Kidney (tissue), 13 donors: ENCODE measurements at regions not wholly inside any gene's neighbourhood (a gene's known extent, or its start where the extent isn't known, plus 50 kb on each side); places are given as distances from the start of the nearest gene placed in this dataset.

Source experiments
- DNase-seq, 5 donors: peaks; one replicate each; pipeline ENCODE4 v3.0.0-alpha.2; 2013 to 2020
- FAIRE-seq: peaks from 2 replicates; lab custom pipeline; 2012; peaks lifted over from hg19 to GRCh38; lab: Jason Lieb, UNC
- H3K27ac ChIP-seq, 2 donors: one replicate each; pipeline ENCODE4 v1.7.0; 2013; ENCODE audit warnings: low read depth in 2 of 2, low read length in 2 of 2, inconsistent platforms in 1 of 2
- H3K27me3 ChIP-seq: one replicate; pipeline ENCODE4 v1.7.1; 2013; ENCODE audit warnings: low read length, inconsistent platforms; ENCODE audit not compliant: control insufficient read depth, insufficient read depth
- H3K36me3 ChIP-seq, 3 donors: one replicate each; pipeline versions ENCODE4 v1.7.0 to v1.7.1; 2013; ENCODE audit warnings: low read length in 3 of 3, control low read depth in 1 of 3, inconsistent platforms in 1 of 3; ENCODE audit not compliant: insufficient read depth in 3 of 3, control insufficient read depth in 2 of 3
- H3K4me1 ChIP-seq, 3 donors: one replicate each; pipeline versions ENCODE4 v1.7.0 to v1.7.1; 2013; ENCODE audit warnings: low read length in 3 of 3, inconsistent platforms in 1 of 3, low read depth in 1 of 3; ENCODE audit not compliant: control insufficient read depth in 2 of 3, insufficient read depth in 2 of 3
- H3K4me3 ChIP-seq, 3 donors: one replicate each; pipeline versions ENCODE4 v1.7.0 to v1.8.1; 2013; ENCODE audit warnings: low read length in 3 of 3, control low read depth in 1 of 3, inconsistent platforms in 1 of 3
- H3K9ac ChIP-seq, 3 donors: one replicate each; pipeline versions ENCODE4 v1.7.0 to v1.7.1; 2013; ENCODE audit warnings: low read length in 3 of 3, control low read depth in 1 of 3, inconsistent platforms in 1 of 3
- H3K9me3 ChIP-seq, 3 donors: one replicate each; pipeline versions ENCODE4 v1.7.0 to v1.7.1; 2013; ENCODE audit warnings: low read length in 3 of 3, control low read depth in 1 of 3, inconsistent platforms in 1 of 3; ENCODE audit not compliant: control insufficient read depth in 2 of 3, insufficient read depth in 1 of 3
- intact Hi-C: fragments of 100-400 bp; cut with DNase I; formaldehyde crosslinking; loops from one replicate; pipeline ENCODE4 v1.11.1; 2022
- TF ChIP-seq, protein P1 (sequence below): IDR thresholded peaks from 3 replicates; pipeline ENCODE4 v1.5.1; 2012; ENCODE audit warnings: mild to moderate bottlenecking, moderate library complexity, borderline replicate concordance; ENCODE audit not compliant: insufficient read depth; ENCODE audit errors: extremely low read depth
- donor health status: control.
- donor health status: control.
- donor health status: control.
- donor health status: control.
- donor health status: control.
- donor health status: DM: yes; HTN: yes; CAD: no.
- donor health status: Normal renal cell carcinoma (clear cell type).

DNA sequence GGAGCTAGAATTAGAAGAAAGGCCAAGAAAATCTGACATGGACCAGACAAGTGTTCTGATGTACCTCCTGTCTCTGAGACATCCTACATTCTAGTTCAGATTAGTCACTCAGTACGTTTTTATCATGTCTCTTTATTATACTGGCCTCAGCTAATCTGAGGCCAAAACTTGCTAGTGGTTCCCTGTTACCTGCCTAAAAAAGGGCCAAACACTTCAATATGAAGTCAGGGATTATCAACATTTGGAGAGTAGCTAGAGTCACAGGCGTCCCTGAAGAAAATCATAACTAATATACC lies 587.4 kb downstream of the PRELID2 start:
- no peak overlapping the region for H3K4me3 ChIP-seq
- DNase-seq (no peak), FAIRE-seq (no peak)
- H3K9me3 ChIP-seq, result no peaks in the 10 kb centered on the region
- H3K36me3 ChIP-seq, result no peaks in the 10 kb centered on the region
- no peaks in the 10 kb centered on the region for H3K27me3 ChIP-seq
- TF ChIP-seq, protein P1, sequence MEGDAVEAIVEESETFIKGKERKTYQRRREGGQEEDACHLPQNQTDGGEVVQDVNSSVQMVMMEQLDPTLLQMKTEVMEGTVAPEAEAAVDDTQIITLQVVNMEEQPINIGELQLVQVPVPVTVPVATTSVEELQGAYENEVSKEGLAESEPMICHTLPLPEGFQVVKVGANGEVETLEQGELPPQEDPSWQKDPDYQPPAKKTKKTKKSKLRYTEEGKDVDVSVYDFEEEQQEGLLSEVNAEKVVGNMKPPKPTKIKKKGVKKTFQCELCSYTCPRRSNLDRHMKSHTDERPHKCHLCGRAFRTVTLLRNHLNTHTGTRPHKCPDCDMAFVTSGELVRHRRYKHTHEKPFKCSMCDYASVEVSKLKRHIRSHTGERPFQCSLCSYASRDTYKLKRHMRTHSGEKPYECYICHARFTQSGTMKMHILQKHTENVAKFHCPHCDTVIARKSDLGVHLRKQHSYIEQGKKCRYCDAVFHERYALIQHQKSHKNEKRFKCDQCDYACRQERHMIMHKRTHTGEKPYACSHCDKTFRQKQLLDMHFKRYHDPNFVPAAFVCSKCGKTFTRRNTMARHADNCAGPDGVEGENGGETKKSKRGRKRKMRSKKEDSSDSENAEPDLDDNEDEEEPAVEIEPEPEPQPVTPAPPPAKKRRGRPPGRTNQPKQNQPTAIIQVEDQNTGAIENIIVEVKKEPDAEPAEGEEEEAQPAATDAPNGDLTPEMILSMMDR, result no peak
- intact Hi-C loops, result no loop called here
- H3K27ac ChIP-seq, result no peak overlapping the region
- H3K4me1 ChIP-seq, result no peaks in the 10 kb centered on the region
- H3K9ac ChIP-seq, result no peak overlapping the region

DNA sequence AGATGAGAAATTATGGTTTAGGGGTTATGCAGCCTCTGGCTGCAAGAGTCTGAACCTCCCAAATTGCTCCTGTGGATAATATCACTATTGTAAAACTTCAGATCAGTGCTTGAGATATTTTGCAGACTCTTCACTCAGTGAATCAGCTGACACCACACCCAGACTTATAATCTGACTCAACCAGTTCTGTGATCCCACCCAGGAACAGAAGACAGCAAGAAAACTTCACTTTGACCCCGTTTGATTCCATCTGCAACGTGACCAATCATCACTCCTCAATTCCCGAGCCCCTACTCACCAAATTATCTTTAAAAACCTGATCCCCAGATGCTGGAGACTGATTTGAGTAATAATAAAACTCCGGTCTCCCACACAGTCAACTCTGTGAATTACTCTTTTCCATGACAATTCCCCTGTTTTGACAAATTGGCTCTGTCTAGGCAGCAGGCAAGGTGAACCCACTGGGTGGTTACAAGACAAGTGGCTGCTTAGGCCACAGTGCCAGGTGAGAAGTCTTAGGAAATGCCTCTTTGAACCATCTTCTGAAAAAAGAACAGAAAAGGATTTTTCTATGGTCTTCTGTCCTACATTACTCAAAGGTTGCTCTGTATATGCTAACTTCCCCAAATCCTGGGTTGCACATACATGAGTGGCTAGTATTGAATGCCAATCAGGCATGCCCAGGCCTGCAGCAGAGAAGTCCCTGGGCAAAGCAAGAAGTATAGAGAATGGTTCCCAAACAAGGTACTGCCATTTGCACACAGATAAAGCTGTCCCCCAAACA lies 588.0 kb downstream of the PRELID2 start:
- FAIRE-seq (no peak), DNase-seq (no peak)
- Histone ChIP-seq H3K4me1 (no peaks in the 10 kb centered on the region), H3K27ac (no peak overlapping the region), H3K9ac (no peak overlapping the region), H3K36me3 (no peaks in the 10 kb centered on the region), H3K9me3 (no peaks in the 10 kb centered on the region), H3K4me3 (no peak overlapping the region), H3K27me3 (no peaks in the 10 kb centered on the region)
- intact Hi-C loops, result no loop called here
- TF ChIP-seq, protein P1, result no peak

DNA sequence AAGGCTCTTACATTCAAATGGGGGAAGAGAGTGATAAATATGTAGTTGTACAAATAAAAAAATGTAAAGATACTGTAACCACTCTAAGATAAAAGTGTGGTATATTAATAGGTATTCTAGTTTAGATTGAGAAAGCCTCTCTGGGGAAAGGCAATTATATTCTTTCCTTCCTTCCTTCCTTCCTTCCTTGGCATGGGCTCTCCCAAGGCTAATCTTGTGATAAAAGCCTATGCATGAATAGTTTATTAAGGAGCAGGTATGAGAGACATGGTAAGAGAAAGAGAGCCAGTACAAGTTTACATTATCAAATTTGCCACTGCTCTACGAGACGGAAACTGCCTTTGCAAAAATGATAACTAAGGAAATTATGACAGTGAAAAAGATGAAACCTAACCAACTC lies 588.8 kb downstream of the PRELID2 start:
- no peaks in the 10 kb centered on the region for H3K4me1 ChIP-seq
- DNase-seq (no peak), FAIRE-seq (no peak)
- H3K27me3 ChIP-seq, result no peaks in the 10 kb centered on the region
- intact Hi-C loops, result no loop called here
- no peak overlapping the region for H3K9ac ChIP-seq
- no peaks in the 10 kb centered on the region for H3K9me3 ChIP-seq
- H3K36me3 ChIP-seq, result no peaks in the 10 kb centered on the region
- TF ChIP-seq, protein P1, result no peak
- no peak overlapping the region for H3K27ac ChIP-seq
- H3K4me3 ChIP-seq, result no peak overlapping the region

DNA sequence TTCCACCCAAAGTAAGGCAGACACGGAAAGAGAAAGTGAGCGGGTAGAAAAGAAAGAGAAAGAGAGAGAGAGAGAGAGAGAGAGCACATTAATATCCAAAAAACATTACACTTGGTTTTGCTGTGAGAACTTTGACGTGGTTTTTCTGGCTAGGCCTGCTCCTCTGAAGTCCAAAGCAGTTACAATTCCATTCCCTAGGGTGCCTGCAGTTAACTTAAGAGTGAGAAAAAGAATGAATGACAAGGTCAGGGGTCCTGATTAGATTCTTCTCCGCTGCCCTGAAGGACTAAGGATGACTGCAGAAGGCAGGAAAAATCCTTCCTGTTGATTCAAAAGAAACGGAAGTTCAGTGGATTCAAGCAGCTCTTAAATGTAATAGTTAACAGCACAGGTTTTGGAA lies 589.8 kb downstream of the PRELID2 start:
- Histone ChIP-seq H3K27ac (no peak overlapping the region), H3K9me3 (no peaks in the 10 kb centered on the region), H3K36me3 (no peaks in the 10 kb centered on the region), H3K27me3 (no peaks in the 10 kb centered on the region), H3K4me1 (no peaks in the 10 kb centered on the region), H3K9ac (no peak overlapping the region), H3K4me3 (no peak overlapping the region)
- TF ChIP-seq, protein P1, result no peak
- no peak for FAIRE-seq
- no peak for DNase-seq
- intact Hi-C loops, result no loop called here
